HG02852 (cell line): ENCODE measurements at regions not wholly inside any gene's neighbourhood (a gene's known extent, or its start where the extent isn't known, plus 50 kb on each side); places are given as distances from the start of the nearest gene placed in this dataset.
"Not testable (repeated sequence)": the region's sequence is repeated elsewhere in the genome, so short reads cannot be mapped to it uniquely, and the experiment has no call there.

Experiments
- ATAC-seq: cut with Tn5 transposase; IDR thresholded peaks from one replicate; pipeline ENCODE4 v1.9.1; 2021; ENCODE audit warnings: mild to moderate bottlenecking, moderate library complexity; ENCODE audit not compliant: unreplicated experiment

- ATAC-seq, result no peak
These were observed 93.9 kb upstream of the AMN1 start for GRCh38 chr12:31822761-31823160.

GRCh38 chr12:31821484-31821883 lies 92.7 kb upstream of the AMN1 start:
- ATAC-seq, result no peak

- no peak for ATAC-seq
These were observed 92.0 kb upstream of the AMN1 start for GRCh38 chr12:31820832-31821231.

GRCh38 chr12:31819427-31819826 lies 90.6 kb upstream of the AMN1 start:
- no peak for ATAC-seq

- no peak for ATAC-seq
These were observed 89.9 kb upstream of the AMN1 start for GRCh38 chr12:31818623-31819268.

- no peak for ATAC-seq
These were observed 88.3 kb upstream of the AMN1 start for GRCh38 chr12:31817120-31817519.

GRCh38 chr12:31815096-31815495 lies 86.3 kb upstream of the AMN1 start:
- ATAC-seq, result no peak

GRCh38 chr12:31813305-31813704 lies 84.5 kb upstream of the AMN1 start:
- ATAC-seq, result no peak

GRCh38 chr12:31807773-31808097 lies 78.9 kb upstream of the AMN1 start:
- no peak for ATAC-seq

GRCh38 chr12:31807081-31807772 lies 78.4 kb upstream of the AMN1 start:
- ATAC-seq, result not testable (repeated sequence)

GRCh38 chr12:31805681-31806080 lies 76.9 kb upstream of the AMN1 start:
- not testable (repeated sequence) for ATAC-seq

- not testable (repeated sequence) for ATAC-seq
These were observed 75.9 kb upstream of the AMN1 start for GRCh38 chr12:31804707-31805106.

- ATAC-seq, result peak; percentile 68
These were observed 75.3 kb upstream of the AMN1 start for GRCh38 chr12:31804185-31804504.

- no peak for ATAC-seq
These were observed 74.7 kb upstream of the AMN1 start for GRCh38 chr12:31803306-31804184.

- no peak for ATAC-seq
These were observed 73.1 kb upstream of the AMN1 start for GRCh38 chr12:31801872-31802271.

GRCh38 chr12:31797230-31797872 lies 68.5 kb upstream of the AMN1 start:
- ATAC-seq, result no peak

GRCh38 chr12:31796270-31796951 lies 67.6 kb upstream of the AMN1 start:
- no peak for ATAC-seq

GRCh38 chr12:31794745-31795144 lies 65.9 kb upstream of the AMN1 start:
- ATAC-seq, result no peak

- ATAC-seq, result not testable (repeated sequence)
These were observed 62.4 kb upstream of the AMN1 start for GRCh38 chr12:31791265-31791664.

- no peak for ATAC-seq
These were observed 61.9 kb upstream of the AMN1 start for GRCh38 chr12:31790759-31791158.

GRCh38 chr12:31785318-31785717 lies 56.5 kb upstream of the AMN1 start:
- ATAC-seq, result no peak
